ENCODE measurements at regions not wholly inside any gene's neighbourhood (a gene's known extent, or its start where the extent isn't known, plus 50 kb on each side); places are given as distances from the start of the nearest gene placed in this dataset.

GRCh38 chr11:45551191-45551713, 114.2 kb downstream of the CHST1 start:
- TF ChIP-seq CTCF (IDR thresholded peaks at IDR 0.05) (no peak), POLR2A (IDR thresholded peaks at IDR 0.05) (no peak)
